HG03521 (cell line): ENCODE measurements at regions not wholly inside any gene's neighbourhood (a gene's known extent, or its start where the extent isn't known, plus 50 kb on each side); places are given as distances from the start of the nearest gene placed in this dataset.

Experiments
- ATAC-seq: cut with Tn5 transposase; IDR thresholded peaks from one replicate; pipeline ENCODE4 v1.9.1; 2021; ENCODE audit warnings: mild to moderate bottlenecking, moderate library complexity; ENCODE audit not compliant: unreplicated experiment

- no peak for ATAC-seq
Measured at GRCh38 chr2:120849278-120849677, 113.6 kb downstream of the GLI2 start.

GRCh38 chr2:120850551-120850950, 114.9 kb downstream of the GLI2 start:
- no peak for ATAC-seq

GRCh38 chr2:120851116-120851773, 115.6 kb downstream of the GLI2 start:
- ATAC-seq = no peak

- no peak for ATAC-seq
Measured at GRCh38 chr2:120852200-120852815, 116.6 kb downstream of the GLI2 start.

- ATAC-seq = no peak
Measured at GRCh38 chr2:120853306-120854013, 117.8 kb downstream of the GLI2 start.

GRCh38 chr2:120854014-120854620, 118.4 kb downstream of the GLI2 start:
- ATAC-seq = no peak

GRCh38 chr2:120854766-120855530, 119.3 kb downstream of the GLI2 start:
- ATAC-seq = no peak

- no peak for ATAC-seq
Measured at GRCh38 chr2:120855855-120856405, 120.3 kb downstream of the GLI2 start.

- ATAC-seq = no peak
Measured at GRCh38 chr2:120856421-120856862, 120.8 kb downstream of the GLI2 start.

- no peak for ATAC-seq
Measured at GRCh38 chr2:120857422-120857821, 121.8 kb downstream of the GLI2 start.

GRCh38 chr2:120857931-120858330, 122.3 kb downstream of the GLI2 start:
- no peak for ATAC-seq

GRCh38 chr2:120858361-120859106, 122.9 kb downstream of the GLI2 start:
- ATAC-seq = no peak

GRCh38 chr2:120859128-120859527, 123.5 kb downstream of the GLI2 start:
- ATAC-seq = no peak

GRCh38 chr2:120859814-120860578, 124.3 kb downstream of the GLI2 start:
- no peak for ATAC-seq

GRCh38 chr2:120860579-120860922, 124.9 kb downstream of the GLI2 start:
- no peak for ATAC-seq

- ATAC-seq = no peak
Measured at GRCh38 chr2:120861191-120861575, 125.5 kb downstream of the GLI2 start.

- no peak for ATAC-seq
Measured at GRCh38 chr2:120861576-120862191, 126.0 kb downstream of the GLI2 start.

- ATAC-seq = no peak
Measured at GRCh38 chr2:120862201-120863060, 126.8 kb downstream of the GLI2 start.
